ENCODE measurements at regions not wholly inside any gene's neighbourhood (a gene's known extent, or its start where the extent isn't known, plus 50 kb on each side); places are given as distances from the start of the nearest gene placed in this dataset.
A peak's percentile ranks its signal among the peaks of the same experiment; 100 is the strongest.
"Not testable (repeated sequence)": the region's sequence is repeated elsewhere in the genome, so short reads cannot be mapped to it uniquely, and the experiment has no call there.

- not testable (repeated sequence) for DNase-seq (ENCODE audit: low spot score)
These were observed 183.0 kb downstream of the HACE1 start for GRCh38 chr6:104676679-104677078.

- not testable (repeated sequence) for DNase-seq (ENCODE audit: low spot score)
These were observed 184.6 kb downstream of the HACE1 start for GRCh38 chr6:104675161-104675560.

GRCh38 chr6:104673078-104673477, 186.6 kb downstream of the HACE1 start:
- DNase-seq (ENCODE audit: low spot score), result not testable (repeated sequence)

GRCh38 chr6:104671591-104671891, 188.2 kb downstream of the HACE1 start:
- DNase-seq (ENCODE audit: low spot score), result not testable (repeated sequence)

- DNase-seq (ENCODE audit: low spot score), result not testable (repeated sequence)
These were observed 188.7 kb downstream of the HACE1 start for GRCh38 chr6:104670834-104671590.

- DNase-seq (ENCODE audit: low spot score), result no peak
These were observed 190.2 kb downstream of the HACE1 start for GRCh38 chr6:104669483-104669882.

GRCh38 chr6:104656235-104656634, 203.5 kb downstream of the HACE1 start:
- no peak for DNase-seq (ENCODE audit: low spot score)

- no peak for DNase-seq (ENCODE audit: low spot score)
These were observed 205.9 kb downstream of the HACE1 start for GRCh38 chr6:104653781-104654180.

- DNase-seq (ENCODE audit: low spot score), result no peak
These were observed 211.4 kb downstream of the HACE1 start for GRCh38 chr6:104648347-104648746.

- no peak for DNase-seq (ENCODE audit: low spot score)
These were observed 214.9 kb downstream of the HACE1 start for GRCh38 chr6:104644848-104645247.

GRCh38 chr6:104642871-104643270, 216.8 kb downstream of the HACE1 start:
- DNase-seq (ENCODE audit: low spot score), result peak; percentile 15

- no peak for DNase-seq (ENCODE audit: low spot score)
These were observed 219.0 kb downstream of the HACE1 start for GRCh38 chr6:104640761-104641160.

- no peak for DNase-seq (ENCODE audit: low spot score)
These were observed 219.5 kb downstream of the HACE1 start for GRCh38 chr6:104640150-104640700.

GRCh38 chr6:104639668-104640067, 220.1 kb downstream of the HACE1 start:
- no peak for DNase-seq (ENCODE audit: low spot score)

GRCh38 chr6:104638841-104639290, 220.9 kb downstream of the HACE1 start:
- DNase-seq (ENCODE audit: low spot score), result no peak

- no peak for DNase-seq (ENCODE audit: low spot score)
These were observed 226.6 kb downstream of the HACE1 start for GRCh38 chr6:104633125-104633524.

GRCh38 chr6:104632588-104632987, 227.1 kb downstream of the HACE1 start:
- DNase-seq (ENCODE audit: low spot score), result no peak

- no peak for DNase-seq (ENCODE audit: low spot score)
These were observed 228.8 kb downstream of the HACE1 start for GRCh38 chr6:104630955-104631354.

- no peak for DNase-seq (ENCODE audit: low spot score)
These were observed 229.2 kb downstream of the HACE1 start for GRCh38 chr6:104630522-104630921.

GRCh38 chr6:104629826-104630225, 229.9 kb downstream of the HACE1 start:
- no peak for DNase-seq (ENCODE audit: low spot score)

GRCh38 chr6:104625536-104625935, 234.2 kb downstream of the HACE1 start:
- DNase-seq (ENCODE audit: low spot score), result peak; percentile 80

GRCh38 chr6:104623052-104623690, 236.5 kb downstream of the HACE1 start:
- peak; percentile 17 for DNase-seq (ENCODE audit: low spot score)

- DNase-seq (ENCODE audit: low spot score), result no peak
These were observed 238.3 kb downstream of the HACE1 start for GRCh38 chr6:104621396-104621795.
